ENCODE measurements at regions not wholly inside any gene's neighbourhood (a gene's known extent, or its start where the extent isn't known, plus 50 kb on each side); places are given as distances from the start of the nearest gene placed in this dataset.

GRCh38 chr1:59156526-59157199, 140.2 kb upstream of the FGGY start:
- DNase-seq: no peak

GRCh38 chr1:59158321-59158720, 138.6 kb upstream of the FGGY start:
- no peak for DNase-seq

DNA sequence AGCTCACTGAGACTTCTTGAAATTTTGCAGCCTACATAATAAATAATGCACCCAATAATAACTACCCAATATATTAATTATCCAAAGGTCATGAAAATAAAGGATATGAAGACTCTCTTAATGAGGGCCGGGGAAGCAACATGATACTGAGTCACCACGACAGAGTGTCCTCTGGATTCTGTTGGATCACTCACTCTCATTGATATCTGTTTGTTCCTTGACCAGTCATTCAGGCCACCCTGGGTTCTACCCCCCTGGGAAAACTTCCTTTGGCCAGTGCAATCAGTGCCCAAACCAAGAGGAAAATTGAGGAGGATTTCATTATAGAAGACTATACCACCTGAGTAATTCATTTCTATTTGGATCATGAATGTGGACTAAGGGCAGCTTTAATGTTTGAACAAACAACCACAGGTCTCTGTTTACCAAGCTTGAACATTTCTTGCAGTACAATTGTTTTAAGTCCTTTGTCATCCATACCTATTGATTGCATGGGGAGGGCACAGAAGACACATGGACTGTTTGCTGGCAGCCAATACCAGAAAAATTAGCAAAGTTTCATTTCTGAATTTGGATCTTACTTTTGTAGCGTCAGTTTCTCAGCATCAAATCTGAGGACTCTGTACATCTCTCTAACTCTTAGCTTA, 137.2 kb upstream of the FGGY start:
- no peak for DNase-seq

DNA sequence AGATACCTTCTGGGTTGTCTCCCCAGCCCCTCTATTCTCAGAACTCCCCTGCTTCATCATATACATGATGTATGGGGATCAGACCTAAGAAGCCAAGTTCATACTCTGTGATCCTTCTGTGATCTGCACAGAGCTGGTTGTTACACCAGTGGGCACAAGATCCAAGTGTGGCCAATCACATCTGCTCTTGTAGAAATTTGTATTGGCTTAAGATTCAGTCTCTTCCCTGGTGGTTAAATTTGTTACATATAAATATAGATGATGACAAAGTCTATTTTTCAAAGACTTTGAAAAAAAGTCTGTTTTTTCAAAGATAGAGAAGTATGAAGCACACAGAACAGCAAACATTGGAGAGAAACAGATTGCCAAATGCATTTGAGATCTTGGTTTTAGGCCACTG, 135.8 kb upstream of the FGGY start:
- no peak for DNase-seq

GRCh38 chr1:59162665-59163064, 134.2 kb upstream of the FGGY start:
- no peak for DNase-seq

DNA sequence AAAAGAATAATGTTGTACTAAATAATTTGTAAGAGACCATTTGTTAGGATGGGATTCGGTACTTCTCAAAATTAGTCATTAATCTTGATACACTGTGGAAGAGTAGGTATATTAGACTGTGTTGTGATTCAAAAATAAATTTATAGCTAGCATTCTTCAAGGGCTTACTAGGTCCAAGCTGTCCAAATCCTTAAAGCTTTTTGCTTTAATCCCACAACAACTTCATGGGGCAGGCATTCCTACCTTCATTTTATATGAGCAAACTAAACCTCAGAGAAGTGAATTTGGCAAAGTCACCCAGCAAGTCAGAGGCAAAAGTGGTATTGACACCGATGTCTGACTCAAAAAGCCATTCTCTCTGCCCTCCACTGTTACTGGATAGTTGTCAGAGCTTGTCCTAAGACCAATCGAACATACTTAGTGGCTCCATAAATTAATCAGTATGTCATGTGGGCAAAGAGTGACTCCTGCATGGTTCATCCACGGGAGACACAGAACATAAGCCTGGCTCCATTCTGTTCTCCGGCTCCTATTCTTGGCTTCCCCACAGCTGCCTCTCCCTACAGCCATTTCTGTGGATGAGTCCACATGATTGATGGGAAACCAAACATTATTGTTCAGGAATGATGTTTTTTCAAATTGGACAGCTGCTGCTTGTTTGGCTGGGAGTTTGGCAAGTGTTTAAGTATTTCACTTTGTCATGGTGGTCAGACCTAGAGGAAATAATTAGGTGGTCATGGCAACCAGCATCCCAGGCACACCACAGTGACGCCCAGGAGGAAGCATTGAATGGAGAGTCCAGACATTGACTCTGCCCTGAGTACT, 133.4 kb upstream of the FGGY start:
- DNase-seq: no peak

DNA sequence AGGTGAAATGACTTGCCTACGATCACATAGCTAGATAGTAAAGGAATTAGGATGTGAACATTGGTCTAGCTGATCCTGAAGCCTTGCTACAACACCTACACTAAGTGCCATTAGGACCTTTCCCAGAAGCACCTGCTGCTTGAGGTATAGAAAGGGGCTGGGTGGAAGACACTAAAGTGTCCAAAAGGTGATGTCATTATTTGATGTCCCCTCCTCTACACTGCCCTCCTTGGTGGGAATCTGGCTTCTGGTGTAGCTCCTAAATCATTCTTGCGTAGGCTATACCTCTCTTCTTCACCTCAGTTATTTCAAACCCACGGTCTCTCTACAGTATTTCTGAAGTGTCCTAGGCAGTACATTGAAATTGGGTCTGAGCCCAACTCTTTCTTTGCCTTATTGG, 132.5 kb upstream of the FGGY start:
- no peak for DNase-seq

DNA sequence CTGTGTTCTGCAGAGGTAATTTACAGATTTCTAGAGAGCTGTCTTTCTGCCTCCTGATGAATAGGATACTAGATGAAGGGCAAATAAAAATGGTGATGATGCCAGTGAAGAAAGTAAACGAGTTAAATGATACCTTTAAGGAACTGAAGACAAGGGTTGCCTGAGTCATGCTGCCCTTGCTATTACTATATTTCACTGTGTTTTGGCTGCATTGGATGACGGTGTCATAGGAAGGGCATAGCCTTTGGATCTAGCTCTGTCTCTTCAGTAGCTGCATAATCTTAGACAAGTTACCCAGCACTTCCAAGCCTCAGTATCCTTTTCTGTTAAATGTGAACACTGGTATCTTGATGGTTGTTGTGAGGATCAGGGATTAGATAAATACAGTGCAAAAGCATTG, 131.5 kb upstream of the FGGY start:
- no peak for DNase-seq

- no peak for DNase-seq
Measured at GRCh38 chr1:59169703-59170102, 127.2 kb upstream of the FGGY start.

DNA sequence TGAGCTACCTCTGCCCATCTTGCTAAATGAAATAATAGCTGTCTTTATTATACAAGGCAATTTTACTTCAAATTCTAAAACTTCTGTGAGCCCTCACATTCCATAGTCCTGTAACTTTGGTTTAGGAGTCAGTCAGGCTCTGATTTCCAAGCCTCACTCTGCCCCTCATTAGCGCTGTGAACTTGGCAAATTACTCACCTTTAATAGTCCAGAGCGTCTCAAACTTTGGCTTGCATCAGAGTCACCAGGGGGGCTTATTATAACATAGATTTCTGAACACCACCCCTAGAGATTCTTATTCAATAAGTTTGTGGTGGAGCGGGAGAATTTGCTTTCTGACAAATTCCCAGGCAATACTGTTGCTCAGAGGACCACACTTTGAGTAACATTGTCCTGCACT, 126.2 kb upstream of the FGGY start:
- DNase-seq: no peak

DNA sequence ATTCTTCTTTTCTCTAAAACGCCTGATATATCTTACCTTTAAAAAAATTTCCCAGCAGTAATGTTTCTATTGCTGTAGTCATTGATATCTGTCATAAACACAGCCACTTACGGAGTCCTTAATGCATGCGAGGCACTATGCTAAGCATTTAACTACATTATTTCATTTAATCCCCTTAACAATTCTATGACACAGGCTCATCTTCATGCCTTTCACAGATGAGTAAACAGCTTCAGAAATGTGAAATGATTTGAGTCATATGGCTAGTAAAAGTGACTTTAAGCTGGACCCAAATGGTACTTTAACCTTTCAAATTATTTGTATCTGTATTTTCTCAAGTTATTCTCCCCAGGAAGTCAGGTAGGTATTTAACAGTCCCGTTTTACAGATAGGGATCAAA, 125.1 kb upstream of the FGGY start:
- no peak for DNase-seq

GRCh38 chr1:59172693-59173092, 124.2 kb upstream of the FGGY start:
- DNase-seq: no peak

DNA sequence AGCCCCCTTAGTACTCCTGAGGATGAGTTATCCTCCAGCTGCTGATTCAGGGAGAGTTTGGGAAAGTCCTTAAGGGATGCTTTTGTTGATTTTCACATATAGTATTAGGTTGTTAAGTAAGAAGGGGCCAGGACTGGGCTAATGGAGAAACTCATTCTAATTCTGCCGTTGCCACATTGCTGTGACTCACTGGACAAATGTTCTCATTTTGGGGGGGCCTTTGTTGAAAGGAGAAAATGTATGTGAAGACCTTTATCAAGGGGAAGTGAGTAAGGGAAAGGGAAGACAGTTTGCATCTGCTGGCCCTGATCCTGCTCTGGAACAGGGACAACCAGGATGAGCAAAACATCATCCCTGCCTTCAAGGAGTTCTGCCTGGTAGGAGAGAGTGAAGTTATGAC, 123.2 kb upstream of the FGGY start:
- DNase-seq: no peak

DNA sequence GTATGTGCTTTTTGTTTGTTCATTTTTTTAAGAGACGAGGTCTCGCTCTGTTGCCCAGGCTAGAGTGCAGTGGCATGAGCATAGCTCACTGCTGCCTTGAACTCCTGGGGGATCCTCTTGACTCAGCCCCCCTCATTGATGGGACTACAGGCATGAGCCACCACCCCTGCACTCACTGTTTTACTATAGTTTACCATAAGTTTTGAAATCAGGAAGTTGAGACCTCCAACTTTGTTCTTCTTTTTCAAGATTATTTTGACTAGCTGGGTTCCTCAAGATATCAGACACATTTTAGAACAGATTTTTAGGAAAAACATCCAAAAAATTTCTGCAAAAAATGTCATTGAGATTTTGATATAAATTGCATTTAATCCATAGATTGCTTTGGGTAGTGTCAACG, 120.4 kb upstream of the FGGY start:
- no peak for DNase-seq

- no peak for DNase-seq
Measured at GRCh38 chr1:59177756-59178155, 119.1 kb upstream of the FGGY start.

DNA sequence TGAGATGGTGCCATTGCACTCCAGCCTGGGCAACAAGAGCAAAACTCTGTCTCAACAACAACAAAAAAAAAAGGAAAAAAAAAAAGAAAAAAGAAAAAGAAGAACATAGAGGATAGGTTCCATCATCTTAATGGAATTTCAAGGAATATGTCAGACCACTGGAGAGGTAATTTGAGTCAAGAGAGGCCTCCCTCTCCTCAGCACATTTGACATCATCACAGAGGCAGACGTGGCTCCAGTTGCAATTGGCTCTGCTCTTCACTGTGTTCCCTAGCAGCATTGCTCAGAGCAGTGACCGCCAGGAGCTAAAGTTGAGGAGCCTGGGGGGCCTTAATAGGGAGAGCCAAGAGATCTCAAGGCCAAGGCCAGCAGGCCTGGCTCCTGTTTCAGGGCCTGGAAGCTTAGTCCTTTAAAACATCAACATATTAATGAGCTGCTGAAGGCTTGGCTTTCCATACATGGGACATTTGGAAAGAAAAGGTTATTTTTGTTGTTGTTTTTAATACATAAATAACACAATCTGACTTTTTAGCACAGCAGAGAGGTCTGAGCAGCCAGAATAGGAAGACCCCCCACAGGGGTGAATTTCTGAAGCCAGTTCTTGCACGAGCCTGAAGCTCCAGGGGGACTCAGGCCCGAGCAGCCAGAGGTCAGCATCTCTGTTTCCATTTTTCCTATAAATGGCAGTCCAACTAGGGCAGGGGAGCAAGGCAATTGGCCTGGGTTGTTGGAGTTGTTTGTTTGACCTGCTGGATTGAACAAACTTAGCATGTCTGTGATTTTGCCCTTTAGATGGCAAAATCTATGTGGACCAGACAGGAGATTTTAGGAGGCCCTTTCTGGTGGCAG, 118.3 kb upstream of the FGGY start:
- DNase-seq: no peak

- DNase-seq: no peak
Measured at GRCh38 chr1:59179673-59180072, 117.2 kb upstream of the FGGY start.

- no peak for DNase-seq
Measured at GRCh38 chr1:59180735-59181134, 116.2 kb upstream of the FGGY start.

DNA sequence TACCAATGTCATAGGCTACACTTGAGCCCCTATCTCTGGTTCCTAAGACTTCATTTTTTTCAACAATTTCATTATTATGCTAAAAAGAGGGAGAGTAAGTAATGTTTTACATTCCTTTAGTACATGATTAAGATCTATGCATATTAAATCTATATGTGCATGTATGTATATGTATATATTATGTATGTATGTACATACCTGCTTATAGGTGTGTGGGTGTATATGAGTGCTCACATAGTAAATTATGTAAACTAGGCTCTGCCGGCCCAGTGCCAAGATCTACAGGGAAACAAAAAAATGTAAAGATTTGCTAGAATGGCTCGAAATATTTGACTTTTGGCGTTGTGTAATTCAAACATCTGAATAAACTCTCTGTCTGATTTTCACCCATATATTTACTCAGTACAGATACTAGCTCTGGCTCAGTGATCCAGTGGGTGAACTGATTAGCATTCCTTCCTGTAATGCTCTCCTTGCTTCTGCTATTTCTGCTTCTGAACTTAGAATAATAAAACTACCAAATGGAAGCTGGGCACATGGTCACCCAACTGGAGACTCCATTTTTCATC, 113.1 kb upstream of the FGGY start:
- DNase-seq: no peak

- DNase-seq: no peak
Measured at GRCh38 chr1:59184365-59184905, 112.5 kb upstream of the FGGY start.

GRCh38 chr1:59185163-59185860, 111.6 kb upstream of the FGGY start:
- DNase-seq: no peak

GRCh38 chr1:59186656-59187055, 110.2 kb upstream of the FGGY start:
- DNase-seq: no peak
